Gastrocnemius medialis (tissue), 4 donors: ENCODE measurements at regions not wholly inside any gene's neighbourhood (a gene's known extent, or its start where the extent isn't known, plus 50 kb on each side); places are given as distances from the start of the nearest gene placed in this dataset.

ENCODE experiments used
- ATAC-seq, 2 donors: fragments of 150-250 bp; one replicate each; pipeline ENCODE4 v1.9.1; 2016
- DNase-seq, 2 donors: peaks; one replicate each; pipeline ENCODE4 v3.0.0-alpha.2; 2019
- H3K27ac ChIP-seq, 4 donors: fragments of 200-600 bp; sonication (generic); 1 replicate in 1 of 4; 2 replicates in 3 of 4; pipeline ENCODE4 v1.5.1; 2016 to 2018; ENCODE audit warnings: mild to moderate bottlenecking in 2 of 4, moderate library complexity in 1 of 4
- H3K27me3 ChIP-seq, 3 donors: fragments of 200-600 bp; sonication (generic) in 2 of 3; 1 replicate in 1 of 3; 2 replicates in 2 of 3; pipeline versions ENCODE4 v1.5.1 to v1.6.0; 2016 to 2019; ENCODE audit warnings: mild to moderate bottlenecking in 1 of 3, moderate library complexity in 1 of 3
- H3K36me3 ChIP-seq, 2 donors: fragments of 200-600 bp; sonication (generic) in 1 of 2; one replicate each; pipeline ENCODE4 v1.5.1; 2017 to 2018
- H3K4me1 ChIP-seq, 2 donors: fragments of 200-600 bp; sonication (generic) in 1 of 2; one replicate each; pipeline ENCODE4 v1.5.1; 2016 to 2017; ENCODE audit warnings: mild to moderate bottlenecking in 2 of 2
- H3K4me3 ChIP-seq, 4 donors: fragments of 200-600 bp; sonication (generic) in 3 of 4; 1 replicate in 1 of 4; 2 replicates in 3 of 4; pipeline ENCODE4 v1.5.1; 2016 to 2019; ENCODE audit warnings: mild to moderate bottlenecking in 2 of 4
- H3K9me3 ChIP-seq, 3 donors: fragments of 200-600 bp; sonication (generic) in 2 of 3; 1 replicate in 1 of 3; 2 replicates in 2 of 3; pipeline ENCODE4 v1.5.1; 2016 to 2019
- POLR2A ChIP-seq, 2 donors: fragments of 450-650 bp; IDR thresholded peaks; one replicate each; pipeline ENCODE4 v1.6.1; 2017; ENCODE audit warnings: antibody characterized with exemption in 2 of 2, mild to moderate bottlenecking in 2 of 2, moderate library complexity in 2 of 2
- in situ Hi-C, 4 donors: fragments of 200-750 bp; cut with MboI; loops; one replicate each; pipeline versions ENCODE4 v1.15.0 to v1.8.0; 2017; ENCODE audit warnings: low sequenced_read_pairs in 4 of 4
- intact Hi-C: fragments of 100-400 bp; cut with DNase I; formaldehyde crosslinking; loops from one replicate; pipeline ENCODE4 v1.15.1; 2023; ENCODE audit warnings: low total_unique reads
- TF ChIP-seq, protein P1 (sequence below), 5 experiments: fragments of 450-650 bp in 3 of 5; fragments of 200-600 bp in 2 of 5; sonication (generic) in 2 of 5; IDR thresholded peaks in 4 of 5; conservative IDR thresholded peaks in 1 of 5; 1 replicate in 4 of 5; 2 replicates in 1 of 5; pipeline ENCODE4 v1.5.1; 2016 to 2019; ENCODE audit warnings: antibody characterized with exemption in 5 of 5, mild to moderate bottlenecking in 3 of 5, moderate library complexity in 3 of 5

DNA sequence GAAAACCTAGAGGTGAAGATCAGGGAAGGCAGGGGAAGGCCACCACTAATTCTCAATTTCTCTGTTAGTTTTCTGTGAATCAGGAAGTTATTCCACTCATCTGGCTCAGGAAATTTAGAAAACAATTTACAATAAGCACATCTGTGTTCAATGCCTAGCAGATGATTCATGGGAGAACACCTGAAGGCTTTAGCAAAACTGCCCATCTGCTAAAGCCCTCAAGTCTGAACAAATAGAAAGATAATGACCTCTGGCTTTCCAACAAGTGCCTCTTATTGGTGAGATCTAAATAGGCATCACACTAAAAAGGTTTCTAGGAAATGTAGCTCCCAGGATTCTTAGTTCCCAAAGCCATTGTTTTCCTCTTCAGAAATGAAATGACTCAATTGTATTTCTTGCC, 122.1 kb upstream of the GNPDA2 start:
- Histone ChIP-seq H3K4me1 (no peaks in the 10 kb centered on the region), H3K27me3 (no peaks in the 10 kb centered on the region), H3K27ac (no peak overlapping the region), H3K9me3 (no peaks in the 10 kb centered on the region), H3K4me3 (no peak overlapping the region), H3K36me3 (no peaks in the 10 kb centered on the region)
- no peak for ATAC-seq
- in situ Hi-C loops (no loop called here), intact Hi-C loops (no loop called here)
- no peak for DNase-seq
- no peak for TF ChIP-seq POLR2A (IDR thresholded peaks at IDR 0.05)

DNA sequence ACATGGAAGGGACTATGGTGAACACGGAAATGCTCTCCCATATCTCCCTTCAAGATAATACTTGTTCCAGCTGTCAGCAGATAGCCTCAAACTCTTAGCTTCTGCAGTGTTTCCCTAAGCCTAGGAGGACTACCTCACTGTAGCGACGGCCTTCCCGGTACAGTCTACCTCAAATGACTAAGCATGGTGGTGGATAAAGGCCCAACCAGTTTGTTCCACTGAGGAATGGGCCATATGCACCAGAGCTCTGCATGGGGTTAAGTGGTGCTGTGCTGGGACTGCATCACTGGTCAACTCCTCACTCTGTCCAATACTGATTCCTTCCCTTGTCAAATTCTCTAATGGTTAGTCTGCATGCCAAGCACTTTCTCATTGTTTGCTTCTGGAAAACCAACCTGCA, 119.6 kb upstream of the GNPDA2 start:
- Histone ChIP-seq H3K9me3 (no peaks in the 10 kb centered on the region), H3K4me1 (no peaks in the 10 kb centered on the region), H3K27me3 (no peaks in the 10 kb centered on the region), H3K4me3 (no peak overlapping the region), H3K27ac (no peak overlapping the region), H3K36me3 (no peaks in the 10 kb centered on the region)
- ATAC-seq (no peak), DNase-seq (no peak)
- in situ Hi-C loops: no loop called here
- TF ChIP-seq POLR2A (IDR thresholded peaks at IDR 0.05): no peak
- TF ChIP-seq, protein P1, sequence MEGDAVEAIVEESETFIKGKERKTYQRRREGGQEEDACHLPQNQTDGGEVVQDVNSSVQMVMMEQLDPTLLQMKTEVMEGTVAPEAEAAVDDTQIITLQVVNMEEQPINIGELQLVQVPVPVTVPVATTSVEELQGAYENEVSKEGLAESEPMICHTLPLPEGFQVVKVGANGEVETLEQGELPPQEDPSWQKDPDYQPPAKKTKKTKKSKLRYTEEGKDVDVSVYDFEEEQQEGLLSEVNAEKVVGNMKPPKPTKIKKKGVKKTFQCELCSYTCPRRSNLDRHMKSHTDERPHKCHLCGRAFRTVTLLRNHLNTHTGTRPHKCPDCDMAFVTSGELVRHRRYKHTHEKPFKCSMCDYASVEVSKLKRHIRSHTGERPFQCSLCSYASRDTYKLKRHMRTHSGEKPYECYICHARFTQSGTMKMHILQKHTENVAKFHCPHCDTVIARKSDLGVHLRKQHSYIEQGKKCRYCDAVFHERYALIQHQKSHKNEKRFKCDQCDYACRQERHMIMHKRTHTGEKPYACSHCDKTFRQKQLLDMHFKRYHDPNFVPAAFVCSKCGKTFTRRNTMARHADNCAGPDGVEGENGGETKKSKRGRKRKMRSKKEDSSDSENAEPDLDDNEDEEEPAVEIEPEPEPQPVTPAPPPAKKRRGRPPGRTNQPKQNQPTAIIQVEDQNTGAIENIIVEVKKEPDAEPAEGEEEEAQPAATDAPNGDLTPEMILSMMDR (IDR thresholded peaks at IDR 0.05 in 4 of 5, conservative IDR thresholded peaks at IDR 0.05 in 1 of 5): no peak
- intact Hi-C loops: no loop called here

DNA sequence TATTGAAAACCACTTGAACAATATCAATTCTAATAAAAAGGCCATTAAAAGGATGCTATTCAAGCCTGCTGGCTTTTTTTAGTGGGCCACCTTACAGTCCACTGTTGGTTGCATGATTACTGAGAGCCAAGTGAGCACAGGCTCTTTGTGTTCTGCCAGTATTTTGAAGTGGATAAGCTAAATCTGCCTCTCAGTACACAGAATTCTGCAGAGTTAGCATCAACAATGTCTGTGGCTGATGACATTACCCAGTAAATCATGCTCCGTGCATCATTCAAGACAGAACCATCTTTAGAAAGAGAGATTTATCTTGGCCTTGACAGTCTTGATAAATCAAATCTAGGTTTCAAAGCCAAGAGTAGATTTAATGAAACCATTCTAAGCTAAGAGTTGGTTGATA, 119.0 kb upstream of the GNPDA2 start:
- Histone ChIP-seq H3K27me3 (no peaks in the 10 kb centered on the region), H3K4me1 (no peaks in the 10 kb centered on the region), H3K4me3 (no peak overlapping the region), H3K9me3 (no peaks in the 10 kb centered on the region), H3K36me3 (no peaks in the 10 kb centered on the region), H3K27ac (no peak overlapping the region)
- TF ChIP-seq POLR2A (IDR thresholded peaks at IDR 0.05): no peak
- TF ChIP-seq, protein P1 (IDR thresholded peaks at IDR 0.05 in 4 of 5, conservative IDR thresholded peaks at IDR 0.05 in 1 of 5): no peak
- DNase-seq: no peak
- in situ Hi-C loops (no loop called here), intact Hi-C loops (no loop called here)
- ATAC-seq: no peak

DNA sequence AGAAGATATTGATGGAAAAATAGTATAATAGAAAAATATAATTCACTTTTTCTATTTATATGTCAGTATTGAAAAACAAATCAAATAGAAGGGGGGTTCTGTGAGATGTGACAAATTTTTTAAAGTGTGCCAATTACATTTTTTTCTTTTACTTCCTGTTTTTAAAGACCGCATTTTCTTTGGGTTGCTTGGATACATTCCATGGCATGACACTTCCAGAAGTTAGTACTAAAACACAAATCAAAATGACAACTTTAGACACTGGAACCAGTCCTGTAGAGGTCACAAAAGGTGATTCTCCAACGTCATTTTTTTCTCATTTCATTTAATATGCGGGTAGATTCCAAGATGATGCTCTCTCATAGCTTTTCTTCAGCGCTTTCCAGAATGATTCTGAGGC, 116.2 kb upstream of the GNPDA2 start:
- TF ChIP-seq, protein P1 (IDR thresholded peaks at IDR 0.05 in 4 of 5, conservative IDR thresholded peaks at IDR 0.05 in 1 of 5): no peak
- no peak for TF ChIP-seq POLR2A (IDR thresholded peaks at IDR 0.05)
- H3K4me3 ChIP-seq: no peak overlapping the region
- H3K36me3 ChIP-seq: no peaks in the 10 kb centered on the region
- no peak for DNase-seq
- H3K27ac ChIP-seq: no peak overlapping the region
- H3K27me3 ChIP-seq: no peaks in the 10 kb centered on the region
- in situ Hi-C loops: no loop called here
- no peak for ATAC-seq
- intact Hi-C loops: no loop called here
- no peaks in the 10 kb centered on the region for H3K9me3 ChIP-seq
- no peaks in the 10 kb centered on the region for H3K4me1 ChIP-seq

DNA sequence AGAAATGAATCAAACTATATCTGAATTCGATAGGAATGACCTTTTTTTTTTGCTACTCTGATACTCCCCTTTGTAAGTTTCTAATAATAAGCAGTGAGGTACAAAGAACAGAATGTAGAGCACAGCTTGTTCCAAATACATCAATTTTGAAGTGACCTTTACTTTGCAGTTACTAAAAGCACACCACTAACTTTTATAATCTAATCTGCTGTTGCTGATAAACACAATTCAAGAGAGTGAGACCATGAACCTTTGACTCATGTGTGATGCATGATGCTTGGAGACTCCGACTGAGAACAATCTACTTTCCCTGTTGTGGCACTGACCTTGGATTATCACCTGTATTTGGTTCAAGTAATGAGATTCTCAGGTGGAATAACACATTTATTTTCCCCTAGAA, 91.6 kb upstream of the GNPDA2 start:
- H3K27ac ChIP-seq: no peak overlapping the region
- H3K36me3 ChIP-seq: no peaks in the 10 kb centered on the region
- no peak for ATAC-seq
- no peak overlapping the region for H3K4me3 ChIP-seq
- no peaks in the 10 kb centered on the region for H3K27me3 ChIP-seq
- TF ChIP-seq, protein P1 (IDR thresholded peaks at IDR 0.05 in 4 of 5, conservative IDR thresholded peaks at IDR 0.05 in 1 of 5): no peak
- no peak for TF ChIP-seq POLR2A (IDR thresholded peaks at IDR 0.05)
- in situ Hi-C loops (no loop called here), intact Hi-C loops (no loop called here)
- no peaks in the 10 kb centered on the region for H3K9me3 ChIP-seq
- no peaks in the 10 kb centered on the region for H3K4me1 ChIP-seq
- DNase-seq: no peak
